Stimulated activated CD8-positive, alpha-beta memory T cell treated with anti-CD3 and anti-CD28 coated beads, Interleukin-15, amount 100 ng/mL, for 48 hours (primary cell): ENCODE measurements at regions not wholly inside any gene's neighbourhood (a gene's known extent, or its start where the extent isn't known, plus 50 kb on each side); places are given as distances from the start of the nearest gene placed in this dataset.
"Not testable (repeated sequence)": the region's sequence is repeated elsewhere in the genome, so short reads cannot be mapped to it uniquely, and the experiment has no call there.

Experiments used
- DNase-seq, 2 donors: peaks; one replicate each; pipeline ENCODE4 v3.0.0-alpha.2; 2020; ENCODE audit warnings: low read depth in 2 of 2

GRCh38 chr7:19958309-19958896 lies 185.0 kb upstream of the TMEM196 start:
- DNase-seq = no peak

GRCh38 chr7:19957664-19958063 lies 184.2 kb upstream of the TMEM196 start:
- no peak for DNase-seq

DNA sequence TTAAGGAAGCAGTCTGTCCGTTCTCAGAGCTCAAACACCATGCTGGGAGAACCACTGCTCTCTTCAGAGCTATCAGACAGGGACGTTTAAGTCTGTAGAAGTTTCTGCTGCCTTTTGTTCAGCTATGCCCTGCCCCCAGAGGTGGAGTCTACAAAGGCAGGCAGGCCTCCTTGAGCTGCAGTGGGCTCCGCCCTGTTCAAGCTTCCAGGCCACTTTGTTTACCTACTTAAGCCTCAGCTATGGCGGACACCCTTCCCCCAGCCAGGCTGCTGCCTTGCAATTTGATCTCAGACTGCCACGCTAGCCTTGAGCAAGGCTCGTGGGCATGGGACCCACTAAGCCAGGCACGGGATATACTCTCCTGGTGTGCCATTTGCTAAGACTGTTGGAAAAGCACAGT lies 180.7 kb upstream of the TMEM196 start:
- not testable (repeated sequence) for DNase-seq

GRCh38 chr7:19953411-19953810 lies 180.0 kb upstream of the TMEM196 start:
- not testable (repeated sequence) for DNase-seq

DNA sequence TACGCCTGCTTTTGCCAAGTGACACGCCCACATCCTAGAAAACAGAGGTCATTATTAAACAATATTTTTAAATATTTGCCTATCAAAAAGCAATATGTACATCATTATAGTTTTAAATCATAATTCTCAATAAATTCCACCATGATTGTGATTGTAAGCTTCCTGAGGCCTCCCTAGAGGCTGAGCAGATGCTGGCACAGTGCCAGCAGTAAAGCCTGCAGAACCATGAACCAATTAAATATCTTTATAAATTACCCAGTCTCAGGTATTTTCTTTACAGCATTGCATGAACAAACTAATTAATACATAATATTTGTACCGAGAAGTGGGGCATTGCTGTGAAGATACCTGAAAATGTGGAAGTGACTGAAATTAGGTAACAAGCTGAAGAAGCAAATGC lies 174.7 kb upstream of the TMEM196 start:
- no peak for DNase-seq

DNA sequence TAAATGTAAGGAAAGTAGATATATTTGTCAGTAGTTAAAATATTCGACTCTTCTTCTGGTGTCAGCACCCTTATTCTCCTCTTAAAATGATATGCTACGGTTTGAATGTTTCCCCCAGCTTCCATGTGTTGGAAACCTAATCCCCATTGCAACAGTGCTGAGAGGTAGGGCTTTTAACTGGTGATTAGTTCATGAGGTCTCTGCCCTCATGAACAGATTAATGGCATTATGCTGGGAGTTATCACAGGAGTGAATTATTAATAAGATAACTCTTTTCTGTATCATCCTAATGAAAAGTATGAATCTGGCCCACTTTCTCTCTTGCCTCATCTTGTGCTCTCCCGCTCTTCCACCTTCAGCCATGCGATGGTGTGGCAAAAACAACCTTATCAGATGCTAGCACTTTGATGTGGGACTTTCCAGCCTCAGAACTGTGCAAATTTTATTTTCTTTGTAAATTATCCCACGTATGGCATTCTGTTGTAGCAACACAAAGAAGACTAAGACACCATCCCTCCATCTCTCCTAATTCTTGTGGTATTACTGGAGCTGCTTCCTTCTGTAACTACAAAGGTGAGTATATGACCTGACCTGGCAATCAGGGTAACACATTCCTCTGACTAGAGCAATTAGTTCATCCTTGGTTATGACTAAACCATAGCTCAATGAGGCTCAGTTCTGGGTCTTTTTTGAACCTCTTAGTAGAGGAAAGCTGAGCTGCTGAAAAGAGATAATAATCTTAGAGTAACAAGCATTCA lies 171.1 kb upstream of the TMEM196 start:
- DNase-seq = no peak

GRCh38 chr7:19939746-19940145 lies 166.3 kb upstream of the TMEM196 start:
- no peak for DNase-seq

DNA sequence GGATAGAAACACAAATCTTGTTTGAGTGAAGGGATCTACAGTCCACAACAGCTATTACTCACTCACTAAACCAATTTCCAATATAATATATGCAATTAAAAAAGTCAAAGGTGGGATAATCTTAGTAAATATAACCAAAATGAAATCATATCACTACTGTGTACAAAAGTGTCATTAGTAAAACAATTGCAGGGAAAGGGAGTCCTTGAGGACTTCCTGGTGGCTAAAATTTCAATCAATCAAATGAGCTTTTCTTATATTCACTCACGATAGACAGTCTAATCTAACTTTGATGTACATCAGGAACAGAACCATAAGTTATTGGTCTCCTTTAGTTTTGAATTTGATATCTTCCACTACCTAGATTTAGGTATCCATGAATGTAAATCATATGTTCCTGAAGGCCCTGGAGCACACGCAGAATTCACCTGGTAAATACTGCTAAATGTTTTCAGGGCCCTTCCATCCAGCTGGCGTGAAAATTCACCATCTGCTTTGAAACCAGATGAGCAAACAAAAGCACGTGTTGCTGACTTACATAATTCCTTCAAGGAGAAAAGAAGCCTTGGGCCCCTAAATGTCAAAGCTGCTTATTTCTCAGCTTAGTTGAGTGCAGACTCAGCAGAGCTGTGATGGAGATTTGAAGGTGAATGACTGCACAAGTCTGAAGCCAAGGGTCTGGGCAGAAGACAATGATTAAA lies 159.3 kb upstream of the TMEM196 start:
- no peak for DNase-seq

DNA sequence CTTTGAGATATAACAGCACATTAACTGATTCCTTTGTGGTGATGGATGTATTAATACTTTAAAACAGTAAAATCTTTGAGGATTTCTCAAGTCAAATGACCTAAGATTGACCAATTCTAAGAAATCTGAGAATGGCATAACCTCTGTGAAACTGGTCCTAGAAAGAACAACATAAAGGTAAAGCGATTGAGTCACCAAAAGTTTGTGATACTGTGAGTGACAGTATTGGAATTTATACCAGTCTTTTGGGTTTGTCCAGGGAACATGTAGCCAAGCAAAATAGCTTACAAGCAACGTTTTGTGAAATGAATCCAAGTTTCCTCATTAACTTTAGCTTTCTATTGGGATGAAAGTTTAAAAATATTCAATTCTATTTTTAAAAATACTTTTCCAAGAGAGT lies 157.4 kb upstream of the TMEM196 start:
- no peak for DNase-seq

DNA sequence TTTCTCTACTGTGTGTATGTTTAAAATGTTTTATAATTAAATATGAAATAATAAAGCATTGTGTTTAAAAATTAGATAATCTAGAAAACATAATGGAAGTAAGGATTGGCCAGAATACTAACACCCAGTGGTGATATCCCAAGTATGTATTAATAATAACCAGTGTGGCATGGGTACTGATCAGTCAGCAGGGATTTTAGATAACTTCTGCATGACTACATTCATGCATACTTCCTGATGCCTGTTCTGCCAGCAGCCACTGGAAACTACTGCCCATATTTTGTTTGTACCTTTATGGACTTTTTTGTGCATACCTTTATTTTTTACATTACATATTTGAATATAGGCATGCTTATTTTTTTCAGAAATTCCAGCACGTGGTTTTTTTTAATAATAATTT lies 156.6 kb upstream of the TMEM196 start:
- no peak for DNase-seq

GRCh38 chr7:19928247-19928646 lies 154.8 kb upstream of the TMEM196 start:
- DNase-seq = no peak

GRCh38 chr7:19920705-19921104 lies 147.3 kb upstream of the TMEM196 start:
- DNase-seq = no peak

DNA sequence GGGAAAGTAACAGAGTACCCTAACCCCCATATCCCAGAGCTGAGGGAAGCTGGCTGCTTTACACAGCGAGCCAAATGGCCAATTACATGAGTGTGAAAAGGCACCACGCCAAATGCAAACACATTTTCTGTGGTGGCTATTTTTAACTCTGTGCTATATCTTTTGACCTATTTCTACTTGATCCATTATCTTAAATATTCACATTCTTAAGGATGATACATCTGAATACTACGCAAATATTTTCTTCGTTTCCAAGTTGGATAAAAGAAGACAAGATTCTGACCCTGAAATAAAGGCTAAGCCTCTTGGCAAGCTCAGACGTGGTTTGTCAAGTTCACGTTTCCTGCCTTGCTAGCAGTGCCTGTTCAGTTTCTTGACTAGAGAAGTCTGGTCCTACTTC lies 146.7 kb upstream of the TMEM196 start:
- DNase-seq = no peak

GRCh38 chr7:19919261-19920095 lies 146.1 kb upstream of the TMEM196 start:
- DNase-seq = no peak

GRCh38 chr7:19916046-19916445 lies 142.6 kb upstream of the TMEM196 start:
- DNase-seq = no peak

DNA sequence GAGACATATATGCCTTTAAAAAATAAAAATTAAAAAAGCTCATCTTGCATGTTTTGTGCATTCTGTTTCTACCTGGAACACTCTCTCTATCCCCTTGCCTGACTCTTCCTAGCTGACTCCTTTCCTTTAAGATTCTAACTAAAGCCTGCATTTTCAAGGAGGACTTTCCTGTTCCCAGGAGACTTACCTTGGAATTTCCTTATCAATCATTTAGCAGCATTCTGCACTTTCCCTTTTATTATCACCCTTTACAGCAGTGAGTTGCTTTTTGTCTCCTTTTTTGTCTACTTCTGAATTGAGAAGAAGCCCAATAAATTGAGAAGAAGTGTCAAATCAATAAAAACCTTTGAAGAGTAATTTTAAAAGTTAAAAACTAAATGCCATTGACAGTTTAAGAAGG lies 142.2 kb upstream of the TMEM196 start:
- DNase-seq = no peak

DNA sequence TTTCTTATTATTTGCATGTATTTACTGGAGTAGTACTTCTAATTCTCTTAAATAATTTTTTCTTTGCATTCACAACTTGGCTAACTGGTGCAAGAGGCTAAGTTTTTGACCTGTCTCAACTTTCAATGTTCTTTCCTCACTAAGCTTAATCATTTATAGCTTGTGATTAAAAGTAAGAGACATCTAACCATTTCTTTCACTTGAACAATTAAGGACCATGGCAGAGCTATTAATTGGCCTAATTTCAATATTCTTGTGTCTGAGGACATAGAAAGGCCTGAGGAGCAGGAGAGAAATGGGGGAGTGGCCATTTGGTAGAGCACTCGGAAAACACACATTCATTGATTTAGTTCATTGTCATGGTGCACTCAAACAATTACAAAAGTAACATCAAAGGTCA lies 141.4 kb upstream of the TMEM196 start:
- DNase-seq = no peak

GRCh38 chr7:19900118-19900517 lies 126.7 kb upstream of the TMEM196 start:
- DNase-seq = no peak

GRCh38 chr7:19899529-19899928 lies 126.1 kb upstream of the TMEM196 start:
- DNase-seq = no peak

GRCh38 chr7:19882893-19883292 lies 109.5 kb upstream of the TMEM196 start:
- not testable (repeated sequence) for DNase-seq

DNA sequence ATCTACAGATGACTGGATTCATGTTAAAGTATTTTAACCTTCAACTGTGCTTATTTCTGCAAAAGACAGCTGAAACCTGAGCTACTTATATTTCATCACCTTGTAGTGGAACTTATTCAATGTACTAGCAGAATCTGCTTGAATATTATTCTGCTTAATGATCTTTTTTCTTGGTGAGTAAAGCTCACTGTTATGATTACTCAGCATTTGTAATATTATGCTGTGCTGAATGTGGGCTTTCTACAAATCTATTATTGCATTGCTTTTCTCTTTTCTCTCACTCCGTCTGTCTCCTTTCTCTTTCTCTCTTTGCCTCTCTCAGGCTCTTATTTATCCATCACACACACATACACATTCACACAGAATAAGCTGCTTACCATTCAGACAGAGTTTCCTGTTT lies 98.7 kb upstream of the TMEM196 start:
- no peak for DNase-seq

GRCh38 chr7:19871102-19871501 lies 97.7 kb upstream of the TMEM196 start:
- DNase-seq = no peak
